ENCODE measurements at regions not wholly inside any gene's neighbourhood (a gene's known extent, or its start where the extent isn't known, plus 50 kb on each side); places are given as distances from the start of the nearest gene placed in this dataset.

GRCh38 chr20:40925829-40926510, 102.7 kb upstream of the TOP1 start:
- TF ChIP-seq CTCF (IDR thresholded peaks at IDR 0.05; ENCODE audit: low read depth, low read length) (no peak), EZH2phosphoT487 (IDR thresholded peaks at IDR 0.05; ENCODE audit: low read depth) (no peak)

All from OCI-LY3 (cell line).